ENCODE measurements at regions not wholly inside any gene's neighbourhood (a gene's known extent, or its start where the extent isn't known, plus 50 kb on each side); places are given as distances from the start of the nearest gene placed in this dataset.

- Mint-ChIP-seq H3K4me1 (peaks cover 12% of the 10 kb centered on the region), H3K27ac (ENCODE audit: unreplicated experiment) (no peak overlapping the region), H3K36me3 (ENCODE audit: low read depth) (no peaks in the 10 kb centered on the region), H3K4me3 (no peak overlapping the region), H3K9me3 (peaks cover 6% of the 10 kb centered on the region), H3K27me3 (ENCODE audit: low read depth) (no peaks in the 10 kb centered on the region)
- TF ChIP-seq, protein P1, sequence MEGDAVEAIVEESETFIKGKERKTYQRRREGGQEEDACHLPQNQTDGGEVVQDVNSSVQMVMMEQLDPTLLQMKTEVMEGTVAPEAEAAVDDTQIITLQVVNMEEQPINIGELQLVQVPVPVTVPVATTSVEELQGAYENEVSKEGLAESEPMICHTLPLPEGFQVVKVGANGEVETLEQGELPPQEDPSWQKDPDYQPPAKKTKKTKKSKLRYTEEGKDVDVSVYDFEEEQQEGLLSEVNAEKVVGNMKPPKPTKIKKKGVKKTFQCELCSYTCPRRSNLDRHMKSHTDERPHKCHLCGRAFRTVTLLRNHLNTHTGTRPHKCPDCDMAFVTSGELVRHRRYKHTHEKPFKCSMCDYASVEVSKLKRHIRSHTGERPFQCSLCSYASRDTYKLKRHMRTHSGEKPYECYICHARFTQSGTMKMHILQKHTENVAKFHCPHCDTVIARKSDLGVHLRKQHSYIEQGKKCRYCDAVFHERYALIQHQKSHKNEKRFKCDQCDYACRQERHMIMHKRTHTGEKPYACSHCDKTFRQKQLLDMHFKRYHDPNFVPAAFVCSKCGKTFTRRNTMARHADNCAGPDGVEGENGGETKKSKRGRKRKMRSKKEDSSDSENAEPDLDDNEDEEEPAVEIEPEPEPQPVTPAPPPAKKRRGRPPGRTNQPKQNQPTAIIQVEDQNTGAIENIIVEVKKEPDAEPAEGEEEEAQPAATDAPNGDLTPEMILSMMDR (conservative IDR thresholded peaks at IDR 0.05), result no peak
- DNase-seq (ENCODE audit: low read depth, low spot score), result no peak
Measured at GRCh38 chr13:42729857-42730402, 51.5 kb upstream of the FAM216B start.

Data from neural crest cell (in vitro differentiated cells).